B cell (primary cell): ENCODE measurements at regions not wholly inside any gene's neighbourhood (a gene's known extent, or its start where the extent isn't known, plus 50 kb on each side); places are given as distances from the start of the nearest gene placed in this dataset.
"Not testable (repeated sequence)": the region's sequence is repeated elsewhere in the genome, so short reads cannot be mapped to it uniquely, and the experiment has no call there.

ENCODE experiments used
- ATAC-seq: fragments of 200-7000 bp; cut with Tn5 transposase; one replicate; pipeline ENCODE4 v1.10.0; 2021; ENCODE audit warnings: low read depth, mild to moderate bottlenecking, moderate number of reproducible peaks, moderate library complexity
- CTCF ChIA-PET: fragments of 350-600 bp; sonication (Branson Sonifier 250); formaldehyde crosslinking; loops from one replicate; lab custom pipeline; 2021; ENCODE audit warnings: antibody characterized with exemption, inconsistent platforms; lab: Charles Lee
- POLR2A ChIA-PET: fragments of 350-600 bp; sonication (Branson Sonifier 250); formaldehyde crosslinking; loops from one replicate; lab custom pipeline; 2021; ENCODE audit warnings: antibody characterized with exemption; lab: Charles Lee
- DNase-seq: peaks from one replicate; pipeline ENCODE4 v3.0.0; 2013
- H2AFZ ChIP-seq: 2 replicates; pipeline ENCODE4 v1.6.1; 2012; ENCODE audit warnings: mild to moderate bottlenecking, low read depth, low read length; ENCODE audit not compliant: insufficient read depth, poor library complexity, severe bottlenecking
- H3K27ac ChIP-seq, 2 donors: 1 replicate in 1 of 2; 2 replicates in 1 of 2; pipeline ENCODE4 v1.5.1; 2012 to 2013; ENCODE audit warnings: low read length in 2 of 2, mild to moderate bottlenecking in 2 of 2, moderate library complexity in 1 of 2
- H3K27me3 ChIP-seq, 4 experiments: fragments of 200-600 bp in 1 of 4; sonication (generic) in 1 of 4; replicated peaks in 1 of 4; 1 replicate in 2 of 4; 2 replicates in 2 of 4; pipeline versions ENCODE4 v1.6.1 to v1.7.0; 2013 to 2016; ENCODE audit warnings: low read length in 3 of 4, mild to moderate bottlenecking in 2 of 4, mixed read lengths in 1 of 4, moderate library complexity in 1 of 4; ENCODE audit not compliant: insufficient read depth in 4 of 4, control insufficient read depth in 3 of 4; ENCODE audit errors: control extremely low read depth in 1 of 4
- H3K36me3 ChIP-seq, 2 experiments: replicated peaks in 1 of 2; 1 replicate in 1 of 2; 2 replicates in 1 of 2; pipeline versions ENCODE4 v1.6.1 to v1.7.1; 2013; ENCODE audit warnings: low read length in 1 of 2; ENCODE audit not compliant: insufficient read depth in 2 of 2, control insufficient read depth in 1 of 2; ENCODE audit errors: control extremely low read depth in 1 of 2, extremely low read depth in 1 of 2
- H3K4me1 ChIP-seq, 2 donors: fragments of 200-600 bp in 1 of 2; sonication (generic) in 1 of 2; 1 replicate in 1 of 2; 2 replicates in 1 of 2; pipeline versions ENCODE4 v1.5.1 to v1.6.1; 2013 to 2017; ENCODE audit warnings: low read length in 2 of 2; ENCODE audit not compliant: control insufficient read depth in 2 of 2, insufficient read depth in 2 of 2
- H3K4me2 ChIP-seq: replicated peaks from 2 replicates; pipeline ENCODE3; 2012; ENCODE audit warnings: mild to moderate bottlenecking, low read depth, low read length; ENCODE audit not compliant: poor library complexity, severe bottlenecking
- H3K4me3 ChIP-seq, 5 experiments: fragments of 200-600 bp in 1 of 5; sonication (generic) in 1 of 5; 1 replicate in 3 of 5; 2 replicates in 2 of 5; pipeline versions ENCODE4 v1.5.1 to v1.7.0; 2011 to 2016; ENCODE audit warnings: low read length in 4 of 5, mild to moderate bottlenecking in 4 of 5, low read depth in 2 of 5, control low read depth in 1 of 5, moderate library complexity in 1 of 5; ENCODE audit not compliant: insufficient read depth in 1 of 5; ENCODE audit errors: control extremely low read depth in 1 of 5, extremely low read depth in 1 of 5
- H3K79me2 ChIP-seq: fragments of 200-600 bp; sonication (generic); one replicate; pipeline ENCODE4 v1.6.0; 2016; ENCODE audit warnings: low read length; ENCODE audit not compliant: control insufficient read depth, insufficient read depth
- H3K9ac ChIP-seq: fragments of 200-600 bp; sonication (generic); 2 replicates; pipeline ENCODE4 v1.6.1; 2017; ENCODE audit warnings: mild to moderate bottlenecking, low read length, moderate library complexity
- H3K9me3 ChIP-seq, 3 donors: one replicate each; pipeline versions ENCODE4 v1.6.1 to v1.7.1; 2013; ENCODE audit warnings: low read length in 2 of 3; ENCODE audit not compliant: control insufficient read depth in 2 of 3, insufficient read depth in 1 of 3; ENCODE audit errors: control extremely low read depth in 1 of 3
- H4K20me1 ChIP-seq: 2 replicates; pipeline ENCODE4 v1.6.0; 2012; ENCODE audit warnings: mild to moderate bottlenecking, low read length; ENCODE audit not compliant: insufficient read depth, control insufficient read depth, poor library complexity, severe bottlenecking
- H3K27ac Mint-ChIP-seq: one replicate; pipeline ENCODE4 v1.8.0; 2021; ENCODE audit warnings: mixed read lengths
- H3K27me3 Mint-ChIP-seq: one replicate; pipeline ENCODE4 v1.8.0; 2021; ENCODE audit warnings: mixed read lengths
- H3K4me1 Mint-ChIP-seq: one replicate; pipeline ENCODE4 v1.8.0; 2021; ENCODE audit warnings: mixed read lengths
- H3K4me3 Mint-ChIP-seq: one replicate; pipeline ENCODE4 v1.8.0; 2021; ENCODE audit warnings: mixed read lengths
- H3K9me3 Mint-ChIP-seq: one replicate; pipeline ENCODE4 v1.8.0; 2022; ENCODE audit warnings: mixed read lengths; ENCODE audit not compliant: insufficient read depth
- CTCF ChIP-seq: fragments of 200-600 bp; IDR thresholded peaks from one replicate; pipeline ENCODE4 v1.8.0; 2022; ENCODE audit warnings: antibody characterized with exemption, mild to moderate bottlenecking
- EZH2 ChIP-seq: IDR thresholded peaks from 2 replicates; pipeline ENCODE4 v1.6.1; 2012; ENCODE audit warnings: borderline replicate concordance, low read depth, mild to moderate bottlenecking, moderate library complexity, low read length; ENCODE audit not compliant: insufficient read depth, poor library complexity, severe bottlenecking
- WGBS: methylation state at CpG from one replicate; pipeline ENCODE4 v1.1.5; 2013; ENCODE audit warnings: missing lambda C conversion rate; ENCODE audit not compliant: insufficient coverage; 5-methylcytosine and 5-hydroxymethylcytosine counted together
- intact Hi-C: fragments of 100-400 bp; cut with micrococcal nuclease; formaldehyde crosslinking; loops from one replicate; pipeline ENCODE4 v1.10.0; 2022

GRCh38 chr7:7002418-7003062 is 176.5 kb upstream of the CCZ1B start:
- Mint-ChIP-seq H3K27me3 (peaks cover 30% of the 10 kb centered on the region), H3K4me1 (no peaks in the 10 kb centered on the region), H3K4me3 (no peak overlapping the region), H3K9me3 (peaks cover 6% of the 10 kb centered on the region), H3K27ac (no peak overlapping the region)
- H3K4me2 ChIP-seq: no peak overlapping the region
- peaks cover 0 to 12% (median 8%) of the 10 kb centered on the region in 3 donors for H3K9me3 ChIP-seq
- CTCF ChIA-PET: no interaction called here
- intact Hi-C loops: no loop called here
- no peak for DNase-seq
- peaks cover 0 to 3% (median 0%) of the 10 kb centered on the region in 4 experiments for H3K27me3 ChIP-seq
- no peak for TF ChIP-seq CTCF
- TF ChIP-seq EZH2: no peak
- no peaks in the 10 kb centered on the region for H3K4me1 ChIP-seq
- H3K4me3 ChIP-seq: no peak overlapping the region
- H3K36me3 ChIP-seq: no peaks in the 10 kb centered on the region
- WGBS: 100% methylated on average over 1 of the region's 2 CpGs
- POLR2A ChIA-PET: no interaction called here
- H3K9ac ChIP-seq: no peak overlapping the region
- no peaks in the 10 kb centered on the region for H4K20me1 ChIP-seq
- no peak for ATAC-seq
- H3K79me2 ChIP-seq: no peaks in the 10 kb centered on the region
- no peak overlapping the region for H3K27ac ChIP-seq
- H2AFZ ChIP-seq: no peak overlapping the region

- no peak overlapping the region for H3K9ac ChIP-seq
- ChIA-PET POLR2A (no interaction called here), CTCF (no interaction called here)
- DNase-seq (no peak), ATAC-seq (no peak)
- no peaks in the 10 kb centered on the region for H3K27me3 ChIP-seq
- H4K20me1 ChIP-seq: no peaks in the 10 kb centered on the region
- Mint-ChIP-seq H3K27me3 (peaks cover 31% of the 10 kb centered on the region), H3K27ac (no peak overlapping the region), H3K4me3 (no peak overlapping the region), H3K9me3 (peaks cover 2% of the 10 kb centered on the region), H3K4me1 (no peaks in the 10 kb centered on the region)
- no peaks in the 10 kb centered on the region for H3K79me2 ChIP-seq
- no peak overlapping the region for H3K4me3 ChIP-seq
- peaks cover 0 to 1% (median 0%) of the 10 kb centered on the region in 3 donors for H3K9me3 ChIP-seq
- no peak overlapping the region for H3K4me2 ChIP-seq
- H2AFZ ChIP-seq: no peak overlapping the region
- no peak overlapping the region for H3K27ac ChIP-seq
- intact Hi-C loops: no loop called here
- WGBS: no CpG with 5 or more reads among the region's 4 CpGs
- H3K4me1 ChIP-seq: no peaks in the 10 kb centered on the region
- no peaks in the 10 kb centered on the region for H3K36me3 ChIP-seq
- TF ChIP-seq CTCF (no peak), EZH2 (no peak)
Measured at GRCh38 chr7:7005303-7005702, 177.0 kb upstream of the C1GALT1 start.

GRCh38 chr7:7005949-7006348 is 176.4 kb upstream of the C1GALT1 start:
- H3K27ac ChIP-seq, H4K20me1 ChIP-seq, H3K4me1 Mint-ChIP-seq, H2AFZ ChIP-seq, H3K27ac Mint-ChIP-seq, H3K4me2 ChIP-seq, ATAC-seq, intact Hi-C loops, H3K9me3 ChIP-seq, POLR2A ChIA-PET, CTCF ChIA-PET, H3K27me3 ChIP-seq, H3K36me3 ChIP-seq, H3K79me2 ChIP-seq, H3K9me3 Mint-ChIP-seq, H3K4me3 ChIP-seq, H3K9ac ChIP-seq, H3K4me3 Mint-ChIP-seq, DNase-seq, H3K4me1 ChIP-seq: not testable (repeated sequence)
- peaks cover 28% of the 10 kb centered on the region for H3K27me3 Mint-ChIP-seq
- no CpG with 5 or more reads among the region's 2 CpGs for WGBS
